ENCODE measurements at regions not wholly inside any gene's neighbourhood (a gene's known extent, or its start where the extent isn't known, plus 50 kb on each side); places are given as distances from the start of the nearest gene placed in this dataset.

- intact Hi-C loops (cut with micrococcal nuclease), result no loop called here
- Histone ChIP-seq H3K4me3 (no peak overlapping the region), H3K9me3 (replicated peaks) (no peaks in the 10 kb centered on the region), H3K4me1 (no peaks in the 10 kb centered on the region), H3K36me3 (no peaks in the 10 kb centered on the region), H3K27ac (replicated peaks) (no peak overlapping the region), H3K27me3 (ENCODE audit: low read depth) (peaks cover 38% of the 10 kb centered on the region)
- no peak for DNase-seq
- TF ChIP-seq, protein P1, sequence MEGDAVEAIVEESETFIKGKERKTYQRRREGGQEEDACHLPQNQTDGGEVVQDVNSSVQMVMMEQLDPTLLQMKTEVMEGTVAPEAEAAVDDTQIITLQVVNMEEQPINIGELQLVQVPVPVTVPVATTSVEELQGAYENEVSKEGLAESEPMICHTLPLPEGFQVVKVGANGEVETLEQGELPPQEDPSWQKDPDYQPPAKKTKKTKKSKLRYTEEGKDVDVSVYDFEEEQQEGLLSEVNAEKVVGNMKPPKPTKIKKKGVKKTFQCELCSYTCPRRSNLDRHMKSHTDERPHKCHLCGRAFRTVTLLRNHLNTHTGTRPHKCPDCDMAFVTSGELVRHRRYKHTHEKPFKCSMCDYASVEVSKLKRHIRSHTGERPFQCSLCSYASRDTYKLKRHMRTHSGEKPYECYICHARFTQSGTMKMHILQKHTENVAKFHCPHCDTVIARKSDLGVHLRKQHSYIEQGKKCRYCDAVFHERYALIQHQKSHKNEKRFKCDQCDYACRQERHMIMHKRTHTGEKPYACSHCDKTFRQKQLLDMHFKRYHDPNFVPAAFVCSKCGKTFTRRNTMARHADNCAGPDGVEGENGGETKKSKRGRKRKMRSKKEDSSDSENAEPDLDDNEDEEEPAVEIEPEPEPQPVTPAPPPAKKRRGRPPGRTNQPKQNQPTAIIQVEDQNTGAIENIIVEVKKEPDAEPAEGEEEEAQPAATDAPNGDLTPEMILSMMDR (IDR thresholded peaks at IDR 0.05; ENCODE audit: borderline replicate concordance), result no peak
Measured at GRCh38 chr4:129371926-129372325, 276.0 kb downstream of the C4orf33 start.

- H3K4me3 ChIP-seq, result no peak overlapping the region
- TF ChIP-seq, protein P1 (IDR thresholded peaks at IDR 0.05; ENCODE audit: borderline replicate concordance), result no peak
- no peaks in the 10 kb centered on the region for H3K36me3 ChIP-seq
- H3K27me3 ChIP-seq (ENCODE audit: low read depth), result peaks cover 18% of the 10 kb centered on the region
- no peak for DNase-seq
- H3K4me1 ChIP-seq, result peaks cover 3% of the 10 kb centered on the region
- H3K27ac ChIP-seq (replicated peaks), result no peak overlapping the region
- no peaks in the 10 kb centered on the region for H3K9me3 ChIP-seq (replicated peaks)
- intact Hi-C loops (cut with micrococcal nuclease), result no loop called here
Measured at GRCh38 chr4:129377131-129377845, 281.3 kb downstream of the C4orf33 start.

- Histone ChIP-seq H3K27ac (replicated peaks) (no peak overlapping the region), H3K4me1 (peaks cover 3% of the 10 kb centered on the region), H3K9me3 (replicated peaks) (no peaks in the 10 kb centered on the region), H3K36me3 (no peaks in the 10 kb centered on the region), H3K27me3 (ENCODE audit: low read depth) (peaks cover 18% of the 10 kb centered on the region), H3K4me3 (no peak overlapping the region)
- DNase-seq, result no peak
- TF ChIP-seq, protein P1 (IDR thresholded peaks at IDR 0.05; ENCODE audit: borderline replicate concordance), result no peak
- intact Hi-C loops (cut with micrococcal nuclease), result no loop called here
Measured at GRCh38 chr4:129378364-129378763, 282.4 kb downstream of the C4orf33 start.

DNA sequence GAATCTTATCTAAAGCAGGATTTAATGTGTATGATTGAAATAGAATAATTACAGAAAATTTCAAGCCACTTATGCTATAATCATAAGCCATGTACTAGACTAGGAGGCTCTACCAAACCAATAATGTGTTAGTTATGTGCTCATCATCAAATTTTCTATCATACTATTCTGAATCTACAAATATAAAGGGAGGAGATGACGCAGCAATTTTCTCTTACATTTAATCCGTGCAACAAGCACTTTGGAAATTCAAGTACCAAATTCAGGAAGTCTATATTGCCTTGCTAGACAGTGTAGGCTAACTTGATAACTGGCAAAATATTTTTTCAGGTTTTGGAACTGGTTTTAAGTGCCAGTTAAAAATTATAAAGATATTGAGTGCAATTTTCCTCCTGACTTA, 283.5 kb downstream of the C4orf33 start:
- TF ChIP-seq, protein P1 (IDR thresholded peaks at IDR 0.05; ENCODE audit: borderline replicate concordance), result no peak
- DNase-seq, result no peak
- Histone ChIP-seq H3K9me3 (replicated peaks) (no peaks in the 10 kb centered on the region), H3K4me3 (no peak overlapping the region), H3K36me3 (no peaks in the 10 kb centered on the region), H3K27ac (replicated peaks) (no peak overlapping the region), H3K27me3 (ENCODE audit: low read depth) (peaks cover 18% of the 10 kb centered on the region), H3K4me1 (peaks cover 3% of the 10 kb centered on the region)
- intact Hi-C loops (cut with micrococcal nuclease), result no loop called here

GRCh38 chr4:129384974-129385373, 289.0 kb downstream of the C4orf33 start:
- Histone ChIP-seq H3K4me3 (no peak overlapping the region), H3K36me3 (no peaks in the 10 kb centered on the region), H3K4me1 (peaks cover 7% of the 10 kb centered on the region), H3K27me3 (ENCODE audit: low read depth) (peaks cover 5% of the 10 kb centered on the region), H3K9me3 (replicated peaks) (no peaks in the 10 kb centered on the region), H3K27ac (replicated peaks) (no peak overlapping the region)
- no peak for DNase-seq
- TF ChIP-seq, protein P1 (IDR thresholded peaks at IDR 0.05; ENCODE audit: borderline replicate concordance), result no peak
- intact Hi-C loops (cut with micrococcal nuclease), result no loop called here

Measured in left ventricle myocardium inferior (tissue), 1 donor.